Type B pancreatic cell (in vitro differentiated cells): ENCODE measurements at regions not wholly inside any gene's neighbourhood (a gene's known extent, or its start where the extent isn't known, plus 50 kb on each side); places are given as distances from the start of the nearest gene placed in this dataset.

Source experiments
- DNase-seq: peaks from one replicate; pipeline ENCODE4 v3.0.0; 2021; ENCODE audit warnings: mixed read lengths; ENCODE audit not compliant: unreplicated experiment; ENCODE audit errors: extremely low spot score
- H3K27ac Mint-ChIP-seq: 2 replicates; pipeline ENCODE4 v1.8.0; 2021; ENCODE audit warnings: mild to moderate bottlenecking, mixed read lengths
- H3K27me3 Mint-ChIP-seq: 2 replicates; pipeline ENCODE4 v1.8.0; 2021; ENCODE audit warnings: mixed read lengths
- H3K36me3 Mint-ChIP-seq: 2 replicates; pipeline ENCODE4 v1.8.0; 2021; ENCODE audit warnings: mixed read lengths
- H3K4me1 Mint-ChIP-seq: one replicate; pipeline ENCODE4 v1.8.0; 2021; ENCODE audit warnings: mixed read lengths; ENCODE audit not compliant: unreplicated experiment
- H3K4me3 Mint-ChIP-seq: 2 replicates; pipeline ENCODE4 v1.8.0; 2021; ENCODE audit warnings: mild to moderate bottlenecking, mixed read lengths
- H3K9me3 Mint-ChIP-seq: 2 replicates; pipeline ENCODE4 v1.8.0; 2021; ENCODE audit warnings: mixed read lengths
- TF ChIP-seq, protein P1 (sequence below): fragments of 200-600 bp; sonication (generic); conservative IDR thresholded peaks from 2 replicates; pipeline ENCODE4 v1.5.0; 2021; ENCODE audit warnings: antibody characterized with exemption, mild to moderate bottlenecking

- no peaks in the 10 kb centered on the region for H3K9me3 Mint-ChIP-seq
- no peak overlapping the region for H3K4me3 Mint-ChIP-seq
- H3K4me1 Mint-ChIP-seq, result peaks cover 21% of the 10 kb centered on the region
- no peaks in the 10 kb centered on the region for H3K36me3 Mint-ChIP-seq
- peaks cover 9% of the 10 kb centered on the region for H3K27me3 Mint-ChIP-seq
- no peak overlapping the region for H3K27ac Mint-ChIP-seq
- TF ChIP-seq, protein P1, sequence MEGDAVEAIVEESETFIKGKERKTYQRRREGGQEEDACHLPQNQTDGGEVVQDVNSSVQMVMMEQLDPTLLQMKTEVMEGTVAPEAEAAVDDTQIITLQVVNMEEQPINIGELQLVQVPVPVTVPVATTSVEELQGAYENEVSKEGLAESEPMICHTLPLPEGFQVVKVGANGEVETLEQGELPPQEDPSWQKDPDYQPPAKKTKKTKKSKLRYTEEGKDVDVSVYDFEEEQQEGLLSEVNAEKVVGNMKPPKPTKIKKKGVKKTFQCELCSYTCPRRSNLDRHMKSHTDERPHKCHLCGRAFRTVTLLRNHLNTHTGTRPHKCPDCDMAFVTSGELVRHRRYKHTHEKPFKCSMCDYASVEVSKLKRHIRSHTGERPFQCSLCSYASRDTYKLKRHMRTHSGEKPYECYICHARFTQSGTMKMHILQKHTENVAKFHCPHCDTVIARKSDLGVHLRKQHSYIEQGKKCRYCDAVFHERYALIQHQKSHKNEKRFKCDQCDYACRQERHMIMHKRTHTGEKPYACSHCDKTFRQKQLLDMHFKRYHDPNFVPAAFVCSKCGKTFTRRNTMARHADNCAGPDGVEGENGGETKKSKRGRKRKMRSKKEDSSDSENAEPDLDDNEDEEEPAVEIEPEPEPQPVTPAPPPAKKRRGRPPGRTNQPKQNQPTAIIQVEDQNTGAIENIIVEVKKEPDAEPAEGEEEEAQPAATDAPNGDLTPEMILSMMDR, result no peak
- DNase-seq, result no peak
Measured at GRCh38 chr14:76589246-76589645, 172.0 kb upstream of the VASH1 start.

- DNase-seq, result no peak
- no peak overlapping the region for H3K4me3 Mint-ChIP-seq
- peaks cover 10% of the 10 kb centered on the region for H3K4me1 Mint-ChIP-seq
- peaks cover 16% of the 10 kb centered on the region for H3K27me3 Mint-ChIP-seq
- no peaks in the 10 kb centered on the region for H3K36me3 Mint-ChIP-seq
- TF ChIP-seq, protein P1, result no peak
- H3K27ac Mint-ChIP-seq, result no peak overlapping the region
- H3K9me3 Mint-ChIP-seq, result no peaks in the 10 kb centered on the region
Measured at GRCh38 chr14:76591266-76591665, 170.0 kb upstream of the VASH1 start.

DNA sequence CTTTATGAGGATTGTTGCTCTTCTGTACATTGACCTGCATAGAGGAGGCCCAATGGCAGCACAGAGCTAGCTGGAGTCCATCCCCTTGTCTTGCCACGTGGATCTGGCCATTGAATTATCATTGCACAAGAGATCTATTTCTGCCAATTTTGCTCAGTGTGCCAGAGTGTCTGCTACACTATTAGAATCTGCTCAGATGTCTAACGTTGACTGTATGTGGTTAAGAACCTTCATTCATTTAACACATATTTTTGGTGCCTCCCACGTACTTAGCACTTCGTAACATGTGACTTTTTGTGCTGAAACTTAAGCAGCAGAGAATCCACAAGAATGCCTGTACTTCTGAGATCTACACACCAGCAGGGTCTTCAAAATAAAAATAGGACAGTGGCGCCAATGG is 166.0 kb upstream of the VASH1 start:
- no peak overlapping the region for H3K4me3 Mint-ChIP-seq
- H3K36me3 Mint-ChIP-seq, result no peaks in the 10 kb centered on the region
- no peak overlapping the region for H3K27ac Mint-ChIP-seq
- peaks cover 23% of the 10 kb centered on the region for H3K27me3 Mint-ChIP-seq
- DNase-seq, result no peak
- H3K4me1 Mint-ChIP-seq, result peaks cover 10% of the 10 kb centered on the region
- H3K9me3 Mint-ChIP-seq, result no peaks in the 10 kb centered on the region
- TF ChIP-seq, protein P1, result no peak

- H3K4me3 Mint-ChIP-seq, result no peak overlapping the region
- no peaks in the 10 kb centered on the region for H3K9me3 Mint-ChIP-seq
- peaks cover 21% of the 10 kb centered on the region for H3K27me3 Mint-ChIP-seq
- H3K4me1 Mint-ChIP-seq, result no peaks in the 10 kb centered on the region
- no peak for DNase-seq
- TF ChIP-seq, protein P1, result no peak
- no peak overlapping the region for H3K27ac Mint-ChIP-seq
- H3K36me3 Mint-ChIP-seq, result no peaks in the 10 kb centered on the region
Measured at GRCh38 chr14:76597387-76597786, 163.9 kb upstream of the VASH1 start.

DNA sequence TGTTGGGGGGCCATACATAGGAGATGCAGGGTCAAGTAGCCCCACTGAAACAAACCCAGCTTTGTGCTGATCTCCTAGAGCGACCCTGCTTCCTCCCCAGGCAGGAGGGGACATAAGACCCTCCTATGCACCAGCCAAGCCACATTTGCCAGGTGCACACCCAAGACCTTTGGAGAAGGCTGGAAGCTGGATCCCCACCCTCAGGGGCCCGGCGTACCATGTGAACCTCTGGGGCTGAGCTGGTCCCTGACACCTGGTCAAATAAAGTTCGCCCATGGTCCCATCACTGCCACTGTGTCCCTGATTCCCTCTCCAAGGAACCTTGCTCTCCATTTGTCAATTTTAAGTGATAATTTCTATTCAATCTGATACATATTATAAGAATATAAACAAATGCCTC is 162.1 kb upstream of the VASH1 start:
- Mint-ChIP-seq H3K27ac (no peak overlapping the region), H3K36me3 (no peaks in the 10 kb centered on the region), H3K9me3 (no peaks in the 10 kb centered on the region), H3K27me3 (peaks cover 27% of the 10 kb centered on the region), H3K4me3 (no peak overlapping the region), H3K4me1 (no peaks in the 10 kb centered on the region)
- TF ChIP-seq, protein P1, result no peak
- DNase-seq, result no peak
